GM12878 (cell line): ENCODE measurements at regions not wholly inside any gene's neighbourhood (a gene's known extent, or its start where the extent isn't known, plus 50 kb on each side); places are given as distances from the start of the nearest gene placed in this dataset.

Source experiments
- ATAC-seq: fragments of 200-7000 bp; cut with Tn5 transposase; 3 replicates; pipeline ENCODE4 v1.9.1; 2020; ENCODE audit warnings: mild to moderate bottlenecking, moderate library complexity
- BruUV-seq: library from RNA; stranded (reverse); fragments of 400-500 nt; replicated peaks from 2 replicates; lab custom pipeline; 2021; lab: Mats Ljungman, UMichigan
- CTCF ChIA-PET: fragments of 300-600 bp; sonication (Branson Sonifier 250); formaldehyde crosslinking; extraction: SDS; loops from one replicate; lab custom pipeline; 2021; ENCODE audit warnings: inconsistent platforms; lab: Yijun Ruan, JAX
- POLR2A ChIA-PET: fragments of 350-600 bp; formaldehyde crosslinking; extraction: SDS; loops from one replicate; lab custom pipeline; 2021; ENCODE audit warnings: inconsistent platforms; lab: Charles Lee
- RAD21 ChIA-PET: fragments of 300-600 bp; sonication (Branson Sonifier 250); formaldehyde crosslinking; loops from one replicate; lab custom pipeline; 2023; ENCODE audit warnings: antibody characterized with exemption; ENCODE audit not compliant: unreplicated experiment; lab: Charles Lee
- SMC1A ChIA-PET: fragments of 300-600 bp; sonication (Branson Sonifier 250); formaldehyde crosslinking; loops from one replicate; lab custom pipeline; 2023; ENCODE audit not compliant: unreplicated experiment, uncharacterized antibody; lab: Charles Lee
- DNase-seq: peaks from one replicate; pipeline ENCODE4 v3.0.0-alpha.2; 2011; ENCODE audit warnings: low read depth, low spot score
- FAIRE-seq: peaks from 3 replicates; lab custom pipeline; 2011; peaks lifted over from hg19 to GRCh38; lab: Jason Lieb, UNC
- H2AFZ ChIP-seq: 2 replicates; pipeline ENCODE4 v1.6.0; 2011; ENCODE audit warnings: low read depth, low read length, control low read depth; ENCODE audit not compliant: control insufficient read depth
- H3K27ac ChIP-seq: 2 replicates; pipeline ENCODE4 v1.5.1; 2011; ENCODE audit warnings: control low read depth; ENCODE audit not compliant: control insufficient read depth, insufficient read depth
- H3K27me3 ChIP-seq, 2 experiments: replicated peaks in 1 of 2; 2 replicates each; pipeline versions ENCODE4 v1.6.0 to v1.6.1; 2011; ENCODE audit warnings: low read length in 1 of 2; ENCODE audit not compliant: control insufficient read depth in 2 of 2, insufficient read depth in 2 of 2
- H3K36me3 ChIP-seq, 2 experiments: 2 replicates each; pipeline ENCODE4 v1.5.1; 2011; ENCODE audit warnings: low read length in 1 of 2; ENCODE audit not compliant: control insufficient read depth in 2 of 2, insufficient read depth in 2 of 2
- H3K4me1 ChIP-seq: 2 replicates; pipeline ENCODE4 v1.6.1; 2011; ENCODE audit warnings: mild to moderate bottlenecking, low read length, moderate library complexity, mixed read lengths; ENCODE audit not compliant: control insufficient read depth, insufficient read depth
- H3K4me2 ChIP-seq: 2 replicates; pipeline ENCODE4 v1.6.0; 2011; ENCODE audit warnings: control low read depth; ENCODE audit not compliant: control insufficient read depth, insufficient read depth
- H3K4me3 ChIP-seq: fragments of 200-600 bp; sonication (generic); 2 replicates; pipeline ENCODE4 v1.5.1; 2016
- H3K79me2 ChIP-seq: 2 replicates; pipeline ENCODE4 v1.6.0; 2011; ENCODE audit warnings: low read length; ENCODE audit not compliant: control insufficient read depth, insufficient read depth
- H3K9ac ChIP-seq: 2 replicates; pipeline ENCODE4 v1.8.0; 2011; ENCODE audit warnings: low read length, control low read depth, mixed read lengths; ENCODE audit not compliant: control insufficient read depth, insufficient read depth
- H3K9me3 ChIP-seq: replicated peaks from 3 replicates; pipeline ENCODE4 v1.5.1; 2011; ENCODE audit warnings: mild to moderate bottlenecking, low read length; ENCODE audit not compliant: control insufficient read depth, insufficient read depth
- H4K20me1 ChIP-seq: 2 replicates; pipeline ENCODE4 v1.6.0; 2011; ENCODE audit not compliant: control insufficient read depth, insufficient read depth
- CHD1 ChIP-seq: IDR thresholded peaks from 2 replicates; pipeline ENCODE4 v1.6.1; 2012; ENCODE audit warnings: low read depth, low read length, improper control_type of control experiment
- HDGF ChIP-seq: fragments of 450-650 bp; IDR thresholded peaks from 2 replicates; pipeline ENCODE4 v1.6.1; 2016; ENCODE audit warnings: antibody characterized with exemption
- HSF1 ChIP-seq: fragments of 150-350 bp; IDR thresholded peaks from 2 replicates; pipeline ENCODE4 v1.6.1; 2014; ENCODE audit warnings: mild to moderate bottlenecking, low read depth, low read length
- JUND ChIP-seq: IDR thresholded peaks from 2 replicates; pipeline ENCODE4 v1.6.1; 2012; ENCODE audit warnings: low read depth, mild to moderate bottlenecking, low read length, improper control_type of control experiment, moderate library complexity
- MEF2B ChIP-seq: fragments of 450-650 bp; IDR thresholded peaks from 2 replicates; pipeline ENCODE4 v1.6.1; 2018; ENCODE audit warnings: mild to moderate bottlenecking, moderate library complexity; ENCODE audit not compliant: partially characterized antibody, poor library complexity, severe bottlenecking
- NR2C1 ChIP-seq: fragments of 450-650 bp; IDR thresholded peaks from 2 replicates; pipeline ENCODE4 v1.6.1; 2017; ENCODE audit warnings: antibody characterized with exemption, mild to moderate bottlenecking, moderate library complexity
- PAX5 ChIP-seq: IDR thresholded peaks from 2 replicates; pipeline ENCODE4 v1.6.1; 2011; ENCODE audit warnings: low read depth, low read length, borderline replicate concordance
- PBX3 ChIP-seq: IDR thresholded peaks from 2 replicates; pipeline ENCODE4 v1.6.1; 2011; ENCODE audit warnings: mild to moderate bottlenecking, low read depth, low read length, moderate library complexity; ENCODE audit not compliant: insufficient replicate concordance
- RAD21 ChIP-seq: IDR thresholded peaks from 2 replicates; pipeline ENCODE4 v1.6.1; 2011; ENCODE audit warnings: mild to moderate bottlenecking, low read depth, low read length, moderate library complexity; ENCODE audit not compliant: insufficient read depth
- RB1 ChIP-seq: fragments of 450-650 bp; formaldehyde crosslinking; IDR thresholded peaks from 2 replicates; pipeline ENCODE4 v1.6.1; 2017; ENCODE audit warnings: mild to moderate bottlenecking, borderline replicate concordance
- RELB ChIP-seq: fragments of 450-650 bp; IDR thresholded peaks from 2 replicates; pipeline ENCODE4 v1.6.1; 2017; ENCODE audit warnings: low read depth, mild to moderate bottlenecking, moderate library complexity
- SMARCA5 ChIP-seq: fragments of 450-650 bp; IDR thresholded peaks from 2 replicates; pipeline ENCODE4 v1.6.1; 2017; ENCODE audit warnings: mild to moderate bottlenecking
- SREBF1 ChIP-seq: IDR thresholded peaks from 2 replicates; pipeline ENCODE4 v1.6.1; 2012; ENCODE audit warnings: mild to moderate bottlenecking, low read length
- WGBS: methylation state at CpG from one replicate; pipeline ENCODE4 v1.1.6; 2016; ENCODE audit warnings: low lambda C conversion rate; ENCODE audit not compliant: insufficient replicate concordance, insufficient coverage; ENCODE audit errors: missing lambda C conversion rate; 5-methylcytosine and 5-hydroxymethylcytosine counted together
- in situ Hi-C: fragments of 300-500 bp; cut with MboI; formaldehyde crosslinking; loops from 9 replicates; pipeline ENCODE4 v1.14.3; 2018; ENCODE audit warnings: mixed read lengths
- intact Hi-C: fragments of 100-400 bp; cut with micrococcal nuclease; formaldehyde crosslinking; loops from one replicate; pipeline ENCODE4 v1.14.2; 2022; ENCODE audit not compliant: unreplicated experiment

GRCh38 chr22:35479985-35480550, 60.6 kb upstream of the RASD2 start:
- FAIRE-seq = no peak
- H3K4me2 ChIP-seq = no peak overlapping the region

GRCh38 chr22:35480627-35481550, 59.7 kb upstream of the RASD2 start:
- Histone ChIP-seq H3K27ac (no peak overlapping the region), H3K36me3 (no peaks in the 10 kb centered on the region), H3K9ac (no peak overlapping the region), H3K27me3 (peaks cover 1 to 4% of the 10 kb centered on the region in 2 experiments; a peak in 3 of 4 replicates), H3K4me3 (no peak overlapping the region), H3K9me3 (no peaks in the 10 kb centered on the region), H3K4me1 (peaks cover 4% of the 10 kb centered on the region; the same call in 1 of the 2 replicates), H2AFZ (no peak overlapping the region), H4K20me1 (no peaks in the 10 kb centered on the region), H3K79me2 (no peaks in the 10 kb centered on the region), H3K4me2 (no peak overlapping the region)
- no TSS peak for BruUV-seq
- POLR2A ChIA-PET = no interaction called here
- ATAC-seq (no peak), FAIRE-seq (no peak), DNase-seq (no peak)
- CTCF ChIA-PET = no interaction called here
- 23% methylated on average over 22 of the region's 22 CpGs for WGBS
- SMC1A ChIA-PET = no interaction called here
- RAD21 ChIA-PET = no interaction called here
- in situ Hi-C loops (no loop called here), intact Hi-C loops (no loop called here)
- no peak for TF ChIP-seq RELB
- no peak for TF ChIP-seq NR2C1
- no peak for TF ChIP-seq RB1
- TF ChIP-seq MEF2B = no peak
- no peak for TF ChIP-seq SREBF1
- no peak for TF ChIP-seq CHD1
- TF ChIP-seq RAD21 = no peak
- no peak for TF ChIP-seq HSF1
- no peak for TF ChIP-seq PBX3
- TF ChIP-seq HDGF = no peak

More at GRCh38 chr22:35479985-35480550, 60.6 kb upstream of the RASD2 start:
- H3K9ac ChIP-seq = no peak overlapping the region
- ChIA-PET CTCF (interaction anchor here (0.6 kb wide), 1 partner anchor 72 kb away, joined by 3 read pairs; no protein-coding TSS in a partner anchor), SMC1A (no interaction called here), POLR2A (no interaction called here), RAD21 (no interaction called here)
- no peak overlapping the region for H3K4me3 ChIP-seq
- intact Hi-C loops (no loop called here), in situ Hi-C loops (no loop called here)
- TF ChIP-seq JUND (no peak), PAX5 (peak; percentile 99), SMARCA5 (no peak)
- no peaks in the 10 kb centered on the region for H3K9me3 ChIP-seq
- BruUV-seq = no TSS peak
- no peaks in the 10 kb centered on the region for H3K36me3 ChIP-seq
- H3K4me1 ChIP-seq = peaks cover 4% of the 10 kb centered on the region; the same call in 1 of the 2 replicates
- 19% methylated on average over 13 of the region's 13 CpGs for WGBS
- H3K27ac ChIP-seq = no peak overlapping the region
- H2AFZ ChIP-seq = no peak overlapping the region
- ATAC-seq (peak; percentile 27; the same call in 1 of the 3 replicates), DNase-seq (no peak)
- H3K27me3 ChIP-seq = peaks cover 0 to 4% of the 10 kb centered on the region in 2 experiments; a peak in 2 of 4 replicates
- H3K79me2 ChIP-seq = no peaks in the 10 kb centered on the region
- no peaks in the 10 kb centered on the region for H4K20me1 ChIP-seq
